ENCODE measurements at regions not wholly inside any gene's neighbourhood (a gene's known extent, or its start where the extent isn't known, plus 50 kb on each side); places are given as distances from the start of the nearest gene placed in this dataset.
A peak's percentile ranks its signal among the peaks of the same experiment; 100 is the strongest.
"Not testable (repeated sequence)": the region's sequence is repeated elsewhere in the genome, so short reads cannot be mapped to it uniquely, and the experiment has no call there.

GRCh38 chr4:87901422-87901992 lies 68.7 kb downstream of the MEPE start:
- DNase-seq = no peak

GRCh38 chr4:87904639-87905160 lies 70.8 kb upstream of the SPP1 start:
- DNase-seq = no peak

GRCh38 chr4:87908336-87908735 lies 67.2 kb upstream of the SPP1 start:
- no peak for DNase-seq

GRCh38 chr4:87910795-87911194 lies 64.7 kb upstream of the SPP1 start:
- peak in 3 of 14 donors; percentile 18 to 52 (median 19) for DNase-seq

- peak in 6 of 14 donors; percentile 4 to 31 (median 12) for DNase-seq
Observed at GRCh38 chr4:87911252-87911774, 64.2 kb upstream of the SPP1 start.

- no peak for DNase-seq
Observed at GRCh38 chr4:87912164-87913004, 63.1 kb upstream of the SPP1 start.

GRCh38 chr4:87913896-87914295 lies 61.6 kb upstream of the SPP1 start:
- DNase-seq = no peak

- DNase-seq = no peak
Observed at GRCh38 chr4:87915621-87916020, 59.9 kb upstream of the SPP1 start.

- peak in 1 of 14 donors; percentile 9 for DNase-seq
Observed at GRCh38 chr4:87916626-87917025, 58.9 kb upstream of the SPP1 start.

- not testable (repeated sequence) for DNase-seq
Observed at GRCh38 chr4:87917911-87918310, 57.6 kb upstream of the SPP1 start.

- no peak for DNase-seq
Observed at GRCh38 chr4:87918314-87919058, 57.0 kb upstream of the SPP1 start.

- not testable (repeated sequence) for DNase-seq
Observed at GRCh38 chr4:87919304-87919703, 56.2 kb upstream of the SPP1 start.

GRCh38 chr4:87919941-87920340 lies 55.6 kb upstream of the SPP1 start:
- no peak for DNase-seq

- no peak for DNase-seq
Observed at GRCh38 chr4:87920478-87920877, 55.0 kb upstream of the SPP1 start.

- DNase-seq = not testable (repeated sequence)
Observed at GRCh38 chr4:87921626-87922479, 53.7 kb upstream of the SPP1 start.

- DNase-seq = not testable (repeated sequence)
Observed at GRCh38 chr4:87924146-87924545, 51.4 kb upstream of the SPP1 start.

All from C1 segment of cervical spinal cord (tissue), 14 donors.